Testis (tissue), 2 donors: ENCODE measurements at regions not wholly inside any gene's neighbourhood (a gene's known extent, or its start where the extent isn't known, plus 50 kb on each side); places are given as distances from the start of the nearest gene placed in this dataset.

Experiments
- CTCF ChIP-seq, 3 experiments: fragments of 450-650 bp in 2 of 3; fragments of 200-600 bp in 1 of 3; sonication (generic) in 1 of 3; IDR thresholded peaks; one replicate each; pipeline ENCODE4 v1.5.1; 2016 to 2019; ENCODE audit warnings: antibody characterized with exemption in 3 of 3, mild to moderate bottlenecking in 2 of 3, moderate library complexity in 1 of 3
- POLR2A ChIP-seq: fragments of 450-650 bp; IDR thresholded peaks from one replicate; pipeline ENCODE4 v1.6.1; 2017; ENCODE audit warnings: antibody characterized with exemption, mild to moderate bottlenecking, moderate library complexity

GRCh38 chr1:194209920-194210319 lies 1023.5 kb upstream of the B3GALT2 start:
- TF ChIP-seq CTCF (IDR thresholded peaks at IDR 0.05) (no peak), POLR2A (no peak)
